Activated naive CD8-positive, alpha-beta T cell treated with anti-CD3 and anti-CD28 coated beads, Interleukin-2, amount 50 U/mL, for 16 hours (primary cell): ENCODE measurements at regions not wholly inside any gene's neighbourhood (a gene's known extent, or its start where the extent isn't known, plus 50 kb on each side); places are given as distances from the start of the nearest gene placed in this dataset.
"Not testable (repeated sequence)": the region's sequence is repeated elsewhere in the genome, so short reads cannot be mapped to it uniquely, and the experiment has no call there.

Experiments
- DNase-seq: peaks from one replicate; pipeline ENCODE4 v3.0.0-alpha.2; 2020; ENCODE audit warnings: low read depth, low spot score

- DNase-seq: no peak
These were observed 360.3 kb upstream of the TPM1 start for GRCh38 chr15:62681939-62682896.

GRCh38 chr15:62683192-62683591, 359.4 kb upstream of the TPM1 start:
- DNase-seq: not testable (repeated sequence)

- no peak for DNase-seq
These were observed 358.3 kb upstream of the TPM1 start for GRCh38 chr15:62684123-62684808.

GRCh38 chr15:62691008-62691407, 351.5 kb upstream of the TPM1 start:
- no peak for DNase-seq

- no peak for DNase-seq
These were observed 344.9 kb upstream of the TPM1 start for GRCh38 chr15:62697636-62698035.

DNA sequence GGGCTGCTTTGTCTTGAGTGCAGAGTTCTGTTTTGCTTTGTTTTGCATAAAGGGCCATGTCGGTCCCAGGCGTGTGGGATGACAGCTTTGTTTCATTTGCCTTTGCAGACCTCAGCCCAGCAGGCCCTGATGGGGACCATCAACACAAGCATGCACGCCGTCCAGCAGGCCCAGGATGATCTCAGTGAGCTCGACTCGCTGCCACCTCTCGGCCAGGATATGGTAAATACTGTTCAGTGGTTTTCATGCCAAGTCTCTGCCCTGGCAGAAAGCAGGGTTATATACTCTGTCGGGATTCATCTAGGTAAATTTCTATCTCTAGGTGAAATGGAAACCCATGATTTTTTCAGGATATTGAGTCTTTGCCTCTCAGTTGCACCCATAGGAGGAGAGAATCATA, 343.9 kb upstream of the TPM1 start:
- DNase-seq: no peak

GRCh38 chr15:62706317-62706716, 336.2 kb upstream of the TPM1 start:
- no peak for DNase-seq

DNA sequence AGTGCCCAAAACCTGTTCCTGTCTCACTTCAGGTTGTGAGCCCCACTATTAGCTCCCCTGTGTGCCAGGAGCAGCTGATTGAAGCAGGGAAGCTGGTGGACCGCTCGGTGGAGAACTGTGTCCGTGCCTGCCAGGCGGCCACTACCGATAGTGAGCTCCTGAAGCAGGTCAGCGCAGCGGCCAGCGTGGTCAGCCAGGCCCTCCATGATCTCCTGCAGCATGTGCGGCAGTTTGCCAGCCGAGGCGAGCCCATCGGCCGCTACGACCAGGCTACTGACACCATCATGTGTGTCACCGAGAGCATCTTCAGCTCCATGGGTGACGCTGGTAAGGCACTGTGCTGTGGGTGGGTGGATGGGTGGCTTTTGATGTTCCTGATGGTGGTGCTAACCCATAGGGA, 334.1 kb upstream of the TPM1 start:
- DNase-seq: no peak

GRCh38 chr15:62709261-62709660, 333.3 kb upstream of the TPM1 start:
- no peak for DNase-seq

DNA sequence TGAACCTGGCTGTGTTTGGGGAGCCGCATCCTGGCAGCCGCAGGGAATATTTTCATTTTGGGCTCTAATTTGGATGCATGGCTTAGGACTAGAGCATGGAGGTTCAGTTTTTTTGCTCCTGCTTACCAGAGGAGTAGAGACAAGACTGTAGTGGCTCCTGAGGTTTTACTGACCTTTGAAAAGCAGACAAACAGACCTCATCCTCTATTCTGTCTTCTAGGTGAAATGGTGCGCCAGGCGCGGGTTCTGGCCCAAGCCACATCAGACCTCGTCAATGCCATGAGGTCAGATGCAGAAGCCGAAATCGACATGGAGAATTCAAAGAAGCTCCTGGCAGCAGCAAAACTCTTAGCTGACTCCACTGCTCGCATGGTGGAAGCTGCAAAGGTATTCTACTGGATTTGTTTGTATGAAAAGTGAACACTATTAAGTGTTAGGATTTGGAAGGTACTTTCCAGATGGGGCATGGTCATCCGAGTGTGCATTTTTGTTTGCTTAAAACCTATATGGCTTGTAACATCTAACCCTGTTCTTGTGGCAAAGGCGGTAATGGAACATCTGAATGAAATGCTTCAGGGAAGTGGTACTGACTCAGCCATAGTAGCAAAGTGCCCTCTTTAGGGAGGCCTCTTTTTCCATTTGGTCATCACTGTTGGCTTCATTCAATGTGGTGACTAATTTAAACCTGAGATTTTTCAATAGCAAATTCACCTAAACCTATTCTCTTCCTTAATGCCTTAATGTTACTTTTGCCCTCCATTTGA, 330.7 kb upstream of the TPM1 start:
- DNase-seq: no peak

GRCh38 chr15:62712455-62712839, 330.1 kb upstream of the TPM1 start:
- no peak for DNase-seq

- no peak for DNase-seq
These were observed 326.6 kb upstream of the TPM1 start for GRCh38 chr15:62715946-62716345.

DNA sequence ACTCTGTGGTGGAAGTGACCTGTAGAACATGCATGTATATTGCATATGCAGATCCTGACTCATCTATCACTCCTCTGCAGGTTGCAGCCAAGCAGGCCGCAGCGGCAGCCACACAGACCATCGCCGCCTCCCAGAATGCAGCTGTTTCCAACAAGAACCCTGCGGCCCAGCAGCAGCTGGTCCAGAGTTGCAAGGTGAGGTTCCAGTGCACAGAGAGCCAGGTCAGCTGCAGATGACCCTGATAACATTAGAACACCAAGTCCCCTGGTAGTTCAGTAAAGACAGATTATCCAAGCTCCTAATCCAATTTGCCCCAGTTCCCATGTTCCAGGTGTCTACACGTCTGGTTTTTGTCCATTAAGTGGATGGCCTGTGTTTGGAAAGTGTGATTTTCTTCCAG, 325.1 kb upstream of the TPM1 start:
- DNase-seq: no peak

- DNase-seq: no peak
These were observed 323.2 kb upstream of the TPM1 start for GRCh38 chr15:62719316-62719715.

- no peak for DNase-seq
These were observed 320.3 kb upstream of the TPM1 start for GRCh38 chr15:62722237-62722636.

DNA sequence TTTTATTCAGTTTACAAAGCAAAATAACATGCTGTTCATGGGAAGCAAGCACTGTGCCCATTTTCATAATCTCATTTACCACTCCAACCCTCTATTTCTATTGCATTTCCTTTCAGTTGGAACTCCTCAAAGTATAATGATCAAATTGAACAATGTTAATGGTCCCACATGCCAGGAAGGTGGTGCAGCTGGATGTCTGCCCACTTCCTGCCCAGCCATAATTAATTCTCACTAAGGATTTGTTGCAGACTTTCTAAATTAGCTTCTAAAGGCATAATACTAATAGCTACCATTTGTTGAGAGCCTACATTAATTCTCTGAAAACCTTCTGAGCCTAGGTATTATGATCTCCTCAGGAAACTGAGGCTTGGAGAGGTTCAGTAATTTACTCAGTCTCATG, 316.1 kb upstream of the TPM1 start:
- DNase-seq: no peak

GRCh38 chr15:62727501-62727900, 315.0 kb upstream of the TPM1 start:
- no peak for DNase-seq

DNA sequence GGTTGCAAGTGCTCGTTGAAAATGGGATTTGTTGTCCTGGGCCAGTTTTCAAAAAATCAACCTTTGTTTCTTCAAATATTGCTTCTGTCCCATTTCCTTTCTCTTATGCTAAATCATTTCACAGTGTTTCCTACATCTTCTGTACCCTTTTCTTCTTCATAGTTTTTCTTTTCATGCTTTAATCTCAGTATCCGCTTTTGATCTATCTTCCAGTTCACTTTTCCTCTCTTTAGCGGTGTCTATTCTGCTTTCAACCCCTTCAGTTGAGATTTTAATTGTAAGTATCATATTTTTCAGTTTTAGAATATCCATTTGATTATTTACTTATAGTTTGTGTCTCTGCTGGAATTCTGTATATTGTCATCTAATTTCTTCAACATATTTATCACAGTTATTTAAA, 311.7 kb upstream of the TPM1 start:
- DNase-seq: no peak

GRCh38 chr15:62732078-62732477, 310.5 kb upstream of the TPM1 start:
- no peak for DNase-seq

DNA sequence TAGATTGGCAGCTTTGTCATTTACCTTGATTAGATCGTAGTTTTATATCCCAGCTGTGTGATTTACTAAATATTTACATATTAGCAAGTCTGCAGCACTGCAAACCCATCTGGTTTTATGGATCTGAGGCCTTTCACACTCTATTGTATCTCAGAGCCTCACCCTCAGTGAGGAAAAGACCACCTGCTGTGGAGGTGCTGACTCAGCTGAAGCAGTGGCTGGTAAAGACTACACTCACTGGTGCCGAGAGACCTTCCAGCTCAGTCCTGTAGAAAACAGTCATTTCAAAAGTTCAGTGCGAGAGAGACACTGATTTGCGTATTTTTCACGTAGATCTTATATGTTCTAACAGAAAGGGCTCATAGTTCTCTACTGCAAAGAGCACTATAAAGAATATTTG, 307.8 kb upstream of the TPM1 start:
- no peak for DNase-seq

- no peak for DNase-seq
These were observed 305.8 kb upstream of the TPM1 start for GRCh38 chr15:62736756-62737155.

DNA sequence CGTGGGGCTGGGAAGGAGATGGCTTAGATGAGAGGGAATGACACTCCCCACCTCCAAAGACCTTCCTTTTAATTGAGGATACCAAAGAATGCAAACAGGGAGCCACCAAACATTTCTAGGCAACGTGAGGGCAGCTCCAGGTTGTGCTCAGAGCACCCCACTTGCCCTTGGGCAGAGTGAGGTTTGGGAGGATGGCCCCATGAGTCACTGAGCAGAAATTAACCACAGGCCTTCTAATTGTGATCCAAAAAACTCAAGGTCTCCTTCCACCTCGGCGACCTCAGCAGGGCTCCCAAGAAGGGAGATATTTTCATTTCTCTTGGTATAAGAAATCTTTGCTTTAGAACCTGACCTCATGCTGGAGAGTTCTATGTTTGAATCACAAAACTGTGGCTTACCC, 305.0 kb upstream of the TPM1 start:
- DNase-seq: no peak
